Mesendoderm (in vitro differentiated cells): ENCODE measurements at regions not wholly inside any gene's neighbourhood (a gene's known extent, or its start where the extent isn't known, plus 50 kb on each side); places are given as distances from the start of the nearest gene placed in this dataset.

ENCODE experiments used
- DNase-seq: peaks from one replicate; pipeline ENCODE4 v3.0.0; 2013
- H2AK5ac ChIP-seq: 2 replicates; pipeline ENCODE4 v1.6.1; 2013; ENCODE audit warnings: low read length, inconsistent platforms
- H2BK120ac ChIP-seq: 2 replicates; pipeline ENCODE4 v1.6.1; 2013; ENCODE audit warnings: low read depth, mild to moderate bottlenecking, low read length, moderate library complexity, mixed read lengths
- H2BK15ac ChIP-seq: replicated peaks from 2 replicates; pipeline ENCODE4 v1.6.1; 2013; ENCODE audit warnings: low read depth, mild to moderate bottlenecking, moderate library complexity
- H2BK5ac ChIP-seq: 2 replicates; pipeline ENCODE4 v1.6.1; 2013; ENCODE audit warnings: low read length, inconsistent platforms
- H3K18ac ChIP-seq: 2 replicates; pipeline ENCODE4 v1.6.1; 2013; ENCODE audit warnings: mild to moderate bottlenecking, low read length, mixed read lengths
- H3K23ac ChIP-seq: one replicate; pipeline ENCODE4 v1.6.1; 2013; ENCODE audit warnings: low read length
- H3K27ac ChIP-seq: 2 replicates; pipeline ENCODE4 v1.5.1; 2013; ENCODE audit warnings: low read depth, mild to moderate bottlenecking, inconsistent platforms, low read length, moderate library complexity
- H3K27me3 ChIP-seq: 2 replicates; pipeline ENCODE4 v1.6.1; 2013; ENCODE audit warnings: low read length, control low read depth, mild to moderate bottlenecking, inconsistent platforms; ENCODE audit not compliant: insufficient read depth, poor library complexity
- H3K36me3 ChIP-seq: 2 replicates; pipeline ENCODE4 v1.6.1; 2013; ENCODE audit warnings: low read length, inconsistent platforms; ENCODE audit not compliant: control insufficient read depth, insufficient read depth
- H3K4ac ChIP-seq: one replicate; pipeline ENCODE4 v1.6.1; 2013; ENCODE audit warnings: low read depth, mild to moderate bottlenecking, low read length, moderate library complexity
- H3K4me1 ChIP-seq: 2 replicates; pipeline ENCODE4 v1.6.1; 2013; ENCODE audit warnings: low read depth, low read length, inconsistent platforms; ENCODE audit not compliant: control insufficient read depth
- H3K4me2 ChIP-seq: 2 replicates; pipeline ENCODE4 v1.6.1; 2013; ENCODE audit warnings: low read length
- H3K4me3 ChIP-seq: 2 replicates; pipeline ENCODE4 v1.5.1; 2013; ENCODE audit warnings: mild to moderate bottlenecking, low read length
- H3K56ac ChIP-seq: one replicate; pipeline ENCODE4 v1.6.1; 2013; ENCODE audit warnings: low read length
- H3K79me1 ChIP-seq: 2 replicates; pipeline ENCODE4 v1.6.1; 2013; ENCODE audit warnings: low read length, inconsistent platforms
- H3K79me2 ChIP-seq: 2 replicates; pipeline ENCODE4 v1.6.1; 2013; ENCODE audit warnings: mild to moderate bottlenecking, low read length; ENCODE audit not compliant: control insufficient read depth, insufficient read depth
- H3K9ac ChIP-seq: 2 replicates; pipeline ENCODE4 v1.6.1; 2013; ENCODE audit warnings: low read length, inconsistent platforms
- H4K5ac ChIP-seq: one replicate; pipeline ENCODE4 v1.6.1; 2013; ENCODE audit warnings: low read length
- H4K8ac ChIP-seq: one replicate; pipeline ENCODE4 v1.6.1; 2013; ENCODE audit warnings: low read depth, mild to moderate bottlenecking, control low read depth, low read length, moderate library complexity
- WGBS: extraction: QIAGEN DNeasy Blood & Tissue Kit; methylation state at CpG from one replicate; pipeline ENCODE4 v1.1.7; 2013; ENCODE audit warnings: low lambda C conversion rate, missing lambda C conversion rate; ENCODE audit not compliant: insufficient coverage; ENCODE audit errors: extremely low coverage; 5-methylcytosine and 5-hydroxymethylcytosine counted together

DNA sequence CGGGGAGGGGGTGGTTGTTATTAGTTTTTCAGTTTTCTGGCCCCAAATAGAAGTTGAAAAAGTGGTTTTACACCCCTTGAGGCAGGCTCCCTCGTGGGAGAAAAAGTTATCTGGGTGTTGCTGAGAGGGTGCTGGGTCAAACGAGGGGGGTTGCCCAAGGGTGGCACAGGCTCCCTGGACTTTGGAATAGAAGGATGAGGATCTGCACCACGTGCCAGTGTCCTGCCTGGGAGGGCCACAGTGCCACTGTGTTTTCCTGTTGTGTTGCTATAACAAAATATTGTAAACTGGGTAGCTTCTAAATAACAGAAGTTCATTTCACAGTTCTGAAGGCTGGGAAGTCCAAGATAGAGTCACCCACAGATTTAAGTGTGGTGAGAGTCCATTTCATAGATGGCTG, 181.9 kb downstream of the CXCL12 start:
- no peak overlapping the region for H3K56ac ChIP-seq

DNA sequence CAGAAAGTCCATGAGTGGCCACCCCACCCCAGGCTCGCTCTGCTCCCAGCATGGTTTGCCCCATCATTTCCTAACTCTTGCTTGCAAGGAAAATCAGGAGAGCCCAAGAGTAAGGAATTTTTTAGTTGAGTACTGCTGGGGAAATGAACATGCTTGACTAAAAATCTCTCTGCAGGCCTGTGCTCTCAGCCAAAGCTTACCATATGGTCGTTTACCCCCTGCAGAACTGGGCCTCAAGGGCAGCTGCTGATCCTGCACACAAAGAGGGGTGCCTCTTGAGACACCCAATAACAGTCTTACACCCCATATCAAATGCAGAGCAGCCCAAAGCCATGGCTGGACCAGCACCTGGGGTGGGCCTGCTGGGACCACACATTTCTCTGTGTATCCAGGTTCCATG, 183.2 kb downstream of the CXCL12 start:
- H3K56ac ChIP-seq: no peak overlapping the region

More for the DNA sequence above, 181.9 kb downstream of the CXCL12 start:
- Histone ChIP-seq H2BK5ac (no peak overlapping the region), H3K4me1 (peaks cover 2% of the 10 kb centered on the region), H3K18ac (no peak overlapping the region), H2BK120ac (no peak overlapping the region), H3K27ac (no peak overlapping the region), H3K79me1 (no peaks in the 10 kb centered on the region), H3K36me3 (no peaks in the 10 kb centered on the region), H3K23ac (no peak overlapping the region), H4K5ac (no peak overlapping the region), H3K79me2 (no peaks in the 10 kb centered on the region), H2BK15ac (no peak overlapping the region), H2AK5ac (no peak overlapping the region), H3K27me3 (no peaks in the 10 kb centered on the region), H3K4ac (no peak overlapping the region), H3K4me2 (no peak overlapping the region), H3K9ac (no peak overlapping the region), H3K4me3 (no peak overlapping the region), H4K8ac (no peak overlapping the region)
- no CpG with 5 or more reads among the region's 4 CpGs for WGBS
- no peak for DNase-seq

DNA sequence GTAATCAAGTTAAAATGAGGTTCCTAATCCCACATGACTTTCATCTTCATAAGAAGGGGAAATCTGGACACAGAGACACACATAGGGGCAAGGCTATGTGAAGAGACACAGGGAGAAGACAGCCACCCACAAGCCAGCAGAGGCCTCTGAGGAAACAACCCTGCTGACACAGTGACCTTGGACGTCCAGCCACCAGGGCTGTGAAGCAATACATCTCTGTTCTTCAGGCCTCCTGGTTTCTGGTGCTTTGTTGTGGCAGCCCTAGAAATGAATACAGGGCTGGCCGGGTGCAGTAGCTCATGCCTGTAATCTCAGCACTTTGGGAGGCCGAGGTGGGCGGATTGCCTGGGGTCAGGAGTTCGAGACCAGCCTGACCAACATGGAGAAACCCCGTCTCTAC, 183.9 kb downstream of the CXCL12 start:
- no peak overlapping the region for H3K23ac ChIP-seq
- H3K27ac ChIP-seq: no peak overlapping the region
- no CpG with 5 or more reads among the region's 6 CpGs for WGBS
- H3K79me2 ChIP-seq: no peaks in the 10 kb centered on the region
- no peak overlapping the region for H3K4me3 ChIP-seq
- no peak overlapping the region for H2BK5ac ChIP-seq
- no peaks in the 10 kb centered on the region for H3K79me1 ChIP-seq
- peaks cover 2% of the 10 kb centered on the region for H3K4me1 ChIP-seq
- no peak overlapping the region for H3K4ac ChIP-seq
- H3K27me3 ChIP-seq: no peaks in the 10 kb centered on the region
- H3K56ac ChIP-seq: no peak overlapping the region
- H3K9ac ChIP-seq: no peak overlapping the region
- no peaks in the 10 kb centered on the region for H3K36me3 ChIP-seq
- no peak overlapping the region for H2BK15ac ChIP-seq
- H4K5ac ChIP-seq: no peak overlapping the region
- no peak overlapping the region for H3K4me2 ChIP-seq
- no peak overlapping the region for H2AK5ac ChIP-seq
- no peak overlapping the region for H2BK120ac ChIP-seq
- no peak overlapping the region for H3K18ac ChIP-seq
- H4K8ac ChIP-seq: no peak overlapping the region
- DNase-seq: no peak

More for the DNA sequence above, 183.2 kb downstream of the CXCL12 start:
- H3K79me2 ChIP-seq: no peaks in the 10 kb centered on the region
- H3K9ac ChIP-seq: no peak overlapping the region
- H3K27me3 ChIP-seq: no peaks in the 10 kb centered on the region
- no peak overlapping the region for H4K5ac ChIP-seq
- no peak overlapping the region for H2BK5ac ChIP-seq
- H3K23ac ChIP-seq: no peak overlapping the region
- no peak overlapping the region for H2BK120ac ChIP-seq
- no peak overlapping the region for H3K4me3 ChIP-seq
- no peak overlapping the region for H2BK15ac ChIP-seq
- no peak overlapping the region for H2AK5ac ChIP-seq
- H3K4me2 ChIP-seq: no peak overlapping the region
- H3K79me1 ChIP-seq: no peaks in the 10 kb centered on the region
- no peak overlapping the region for H3K18ac ChIP-seq
- no peak overlapping the region for H4K8ac ChIP-seq
- WGBS: no CpG with 5 or more reads among the region's 2 CpGs
- peaks cover 2% of the 10 kb centered on the region for H3K4me1 ChIP-seq
- no peak for DNase-seq
- no peaks in the 10 kb centered on the region for H3K36me3 ChIP-seq
- H3K4ac ChIP-seq: no peak overlapping the region
- H3K27ac ChIP-seq: no peak overlapping the region

- Histone ChIP-seq H3K4me3 (no peak overlapping the region), H3K36me3 (no peaks in the 10 kb centered on the region), H3K79me2 (no peaks in the 10 kb centered on the region), H4K5ac (no peak overlapping the region), H2BK5ac (no peak overlapping the region), H3K23ac (no peak overlapping the region), H4K8ac (no peak overlapping the region), H2BK15ac (no peak overlapping the region), H3K4me1 (peaks cover 1% of the 10 kb centered on the region), H2AK5ac (no peak overlapping the region), H2BK120ac (no peak overlapping the region), H3K4me2 (no peak overlapping the region), H3K56ac (no peak overlapping the region), H3K18ac (no peak overlapping the region), H3K27me3 (no peaks in the 10 kb centered on the region), H3K27ac (no peak overlapping the region), H3K9ac (no peak overlapping the region), H3K79me1 (no peaks in the 10 kb centered on the region), H3K4ac (no peak overlapping the region)
- WGBS: no CpG with 5 or more reads among the region's 12 CpGs
- DNase-seq: no peak
Observed at GRCh38 chr10:44199991-44200655, 184.8 kb downstream of the CXCL12 start.

- Histone ChIP-seq H3K4ac (no peak overlapping the region), H3K27ac (no peak overlapping the region), H3K4me1 (no peaks in the 10 kb centered on the region), H3K56ac (no peak overlapping the region), H3K23ac (no peak overlapping the region), H2BK5ac (no peak overlapping the region), H4K8ac (no peak overlapping the region), H2BK15ac (no peak overlapping the region), H3K27me3 (no peaks in the 10 kb centered on the region), H3K36me3 (no peaks in the 10 kb centered on the region), H3K9ac (no peak overlapping the region), H2BK120ac (no peak overlapping the region), H3K18ac (no peak overlapping the region), H3K4me3 (no peak overlapping the region), H3K4me2 (no peak overlapping the region), H4K5ac (no peak overlapping the region), H3K79me1 (no peaks in the 10 kb centered on the region), H3K79me2 (no peaks in the 10 kb centered on the region), H2AK5ac (no peak overlapping the region)
- WGBS: no CpG with 5 or more reads among the region's 3 CpGs
- DNase-seq: no peak
Observed at GRCh38 chr10:44199267-44199666, 185.6 kb downstream of the CXCL12 start.

GRCh38 chr10:44198780-44199097, 186.2 kb downstream of the CXCL12 start:
- H4K8ac ChIP-seq: no peak overlapping the region
- H4K5ac ChIP-seq: no peak overlapping the region
- no peak overlapping the region for H2BK120ac ChIP-seq
- H3K18ac ChIP-seq: no peak overlapping the region
- H2AK5ac ChIP-seq: no peak overlapping the region
- H3K4me2 ChIP-seq: no peak overlapping the region
- no peaks in the 10 kb centered on the region for H3K27me3 ChIP-seq
- no peak overlapping the region for H3K4ac ChIP-seq
- H3K79me2 ChIP-seq: no peaks in the 10 kb centered on the region
- no peak overlapping the region for H2BK5ac ChIP-seq
- H3K4me3 ChIP-seq: no peak overlapping the region
- H3K23ac ChIP-seq: no peak overlapping the region
- no peaks in the 10 kb centered on the region for H3K4me1 ChIP-seq
- H3K56ac ChIP-seq: no peak overlapping the region
- no peak for DNase-seq
- H3K79me1 ChIP-seq: no peaks in the 10 kb centered on the region
- no peak overlapping the region for H2BK15ac ChIP-seq
- no peaks in the 10 kb centered on the region for H3K36me3 ChIP-seq
- no CpG with 5 or more reads among the region's 4 CpGs for WGBS
- H3K9ac ChIP-seq: no peak overlapping the region
- no peak overlapping the region for H3K27ac ChIP-seq
